ENCODE measurements at regions not wholly inside any gene's neighbourhood (a gene's known extent, or its start where the extent isn't known, plus 50 kb on each side); places are given as distances from the start of the nearest gene placed in this dataset.

DNA sequence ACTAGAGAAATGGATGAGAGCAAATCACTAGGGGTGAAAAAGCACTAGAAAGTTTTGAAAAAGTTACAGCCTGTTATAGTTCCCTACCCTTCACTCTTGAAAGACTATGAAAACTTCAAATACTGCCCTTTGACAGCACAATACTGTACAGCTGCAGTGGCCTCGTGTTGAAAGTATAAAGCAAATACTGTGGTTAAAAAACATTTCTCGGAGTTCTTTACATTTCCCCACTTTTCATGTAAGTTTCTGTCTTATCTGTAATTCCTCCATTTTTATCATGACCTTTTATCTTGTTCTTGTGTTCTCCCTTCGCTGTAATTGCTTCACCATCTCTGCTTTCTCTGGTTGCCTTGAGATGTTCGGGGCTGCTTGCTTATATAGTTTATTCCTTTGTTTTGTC is 423.8 kb upstream of the CFAP20DC start:
- no peaks in the 10 kb centered on the region for H3K4me1 ChIP-seq (ENCODE audit: insufficient read depth)
- intact Hi-C loops (cut with DNase I) = no loop called here
- WGBS, 3 donors = 31 to 49% (median 37%) methylated on average over 4 of the region's 4 CpGs
- TF ChIP-seq, protein P1, sequence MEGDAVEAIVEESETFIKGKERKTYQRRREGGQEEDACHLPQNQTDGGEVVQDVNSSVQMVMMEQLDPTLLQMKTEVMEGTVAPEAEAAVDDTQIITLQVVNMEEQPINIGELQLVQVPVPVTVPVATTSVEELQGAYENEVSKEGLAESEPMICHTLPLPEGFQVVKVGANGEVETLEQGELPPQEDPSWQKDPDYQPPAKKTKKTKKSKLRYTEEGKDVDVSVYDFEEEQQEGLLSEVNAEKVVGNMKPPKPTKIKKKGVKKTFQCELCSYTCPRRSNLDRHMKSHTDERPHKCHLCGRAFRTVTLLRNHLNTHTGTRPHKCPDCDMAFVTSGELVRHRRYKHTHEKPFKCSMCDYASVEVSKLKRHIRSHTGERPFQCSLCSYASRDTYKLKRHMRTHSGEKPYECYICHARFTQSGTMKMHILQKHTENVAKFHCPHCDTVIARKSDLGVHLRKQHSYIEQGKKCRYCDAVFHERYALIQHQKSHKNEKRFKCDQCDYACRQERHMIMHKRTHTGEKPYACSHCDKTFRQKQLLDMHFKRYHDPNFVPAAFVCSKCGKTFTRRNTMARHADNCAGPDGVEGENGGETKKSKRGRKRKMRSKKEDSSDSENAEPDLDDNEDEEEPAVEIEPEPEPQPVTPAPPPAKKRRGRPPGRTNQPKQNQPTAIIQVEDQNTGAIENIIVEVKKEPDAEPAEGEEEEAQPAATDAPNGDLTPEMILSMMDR (IDR thresholded peaks at IDR 0.05) = no peak
- no peak for TF ChIP-seq EP300 (IDR thresholded peaks at IDR 0.05)
- no peak for TF ChIP-seq POLR2A (IDR thresholded peaks at IDR 0.05)
- no peaks in the 10 kb centered on the region for H3K36me3 ChIP-seq
- no peak overlapping the region for H3K4me3 ChIP-seq
- DNase-seq = no peak
- H3K9me3 ChIP-seq = no peaks in the 10 kb centered on the region
- no peak overlapping the region for H3K27ac ChIP-seq
- H3K27me3 ChIP-seq = no peaks in the 10 kb centered on the region

DNA sequence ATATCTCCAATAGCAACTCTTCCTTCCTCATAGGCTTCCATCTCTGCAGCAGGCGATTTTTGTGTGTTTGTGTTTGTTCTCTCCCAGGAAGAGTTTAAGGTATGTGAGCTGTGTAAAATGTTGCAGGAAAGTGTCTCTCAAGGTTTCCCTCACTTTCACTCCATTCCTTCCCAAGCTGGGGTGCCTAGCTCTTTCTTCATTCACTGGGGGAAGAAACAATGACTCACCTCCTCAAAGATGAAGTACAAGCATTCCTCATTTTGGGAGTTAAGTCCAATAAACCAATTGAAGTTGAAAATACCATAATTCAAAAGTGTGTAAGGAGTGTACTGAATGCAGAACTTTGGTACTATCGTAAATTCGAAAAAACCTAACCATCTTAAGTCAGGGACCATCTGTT is 422.7 kb upstream of the CFAP20DC start:
- H3K4me1 ChIP-seq (ENCODE audit: insufficient read depth) = no peaks in the 10 kb centered on the region
- H3K27me3 ChIP-seq = no peaks in the 10 kb centered on the region
- TF ChIP-seq POLR2A (IDR thresholded peaks at IDR 0.05) = no peak
- TF ChIP-seq EP300 (IDR thresholded peaks at IDR 0.05) = no peak
- TF ChIP-seq, protein P1 (IDR thresholded peaks at IDR 0.05) = no peak
- intact Hi-C loops (cut with DNase I) = no loop called here
- no peaks in the 10 kb centered on the region for H3K9me3 ChIP-seq
- WGBS, 3 donors = 86 to 92% (median 89%) methylated on average over 3 of the region's 3 CpGs
- DNase-seq = no peak
- no peaks in the 10 kb centered on the region for H3K36me3 ChIP-seq
- no peak overlapping the region for H3K27ac ChIP-seq
- H3K4me3 ChIP-seq = no peak overlapping the region

DNA sequence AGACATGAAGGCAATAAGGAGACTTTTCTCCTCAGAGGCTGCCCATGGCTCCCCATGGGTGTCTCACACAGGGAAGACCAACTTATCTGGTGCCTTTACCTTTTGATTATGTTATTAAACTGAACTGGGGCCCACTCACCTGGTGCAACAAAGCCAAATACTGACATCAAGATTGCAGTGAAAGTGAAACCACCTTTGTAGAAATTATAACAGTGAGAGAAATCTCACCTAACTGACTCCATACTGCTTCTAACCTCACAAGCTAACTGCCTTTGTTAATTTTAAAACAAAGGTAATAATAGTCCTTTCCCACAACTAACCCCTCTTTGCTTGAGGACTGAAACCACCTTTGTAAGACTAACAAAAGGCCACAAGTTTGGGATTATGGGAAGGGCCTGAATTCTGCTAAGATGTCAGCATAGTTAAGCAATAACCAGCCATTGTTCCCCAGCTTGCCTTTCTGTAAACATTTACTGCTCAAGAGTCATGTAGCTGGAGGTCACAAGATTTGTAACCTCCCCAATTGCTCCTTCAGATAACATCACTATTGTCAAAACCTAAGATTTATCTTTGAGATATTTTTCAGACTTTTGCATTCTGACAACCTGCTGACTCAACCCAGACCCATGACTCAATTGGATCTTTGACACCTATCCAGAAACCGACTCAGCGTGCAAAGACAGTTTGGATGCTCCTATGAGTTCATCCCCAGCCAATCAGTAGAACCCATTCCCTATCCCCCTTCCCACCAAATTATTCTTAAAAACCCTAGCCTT is 420.3 kb upstream of the CFAP20DC start:
- Histone ChIP-seq H3K4me3 (no peak overlapping the region), H3K27me3 (no peaks in the 10 kb centered on the region), H3K27ac (no peak overlapping the region), H3K9me3 (no peaks in the 10 kb centered on the region), H3K36me3 (no peaks in the 10 kb centered on the region), H3K4me1 (ENCODE audit: insufficient read depth) (no peaks in the 10 kb centered on the region)
- intact Hi-C loops (cut with DNase I) = no loop called here
- TF ChIP-seq EP300 (IDR thresholded peaks at IDR 0.05) = no peak
- TF ChIP-seq, protein P1 (IDR thresholded peaks at IDR 0.05) = no peak
- TF ChIP-seq POLR2A (IDR thresholded peaks at IDR 0.05) = no peak
- 81 to 95% (median 90%) methylated on average over 2 of the region's 2 CpGs for WGBS, 3 donors
- no peak for DNase-seq

DNA sequence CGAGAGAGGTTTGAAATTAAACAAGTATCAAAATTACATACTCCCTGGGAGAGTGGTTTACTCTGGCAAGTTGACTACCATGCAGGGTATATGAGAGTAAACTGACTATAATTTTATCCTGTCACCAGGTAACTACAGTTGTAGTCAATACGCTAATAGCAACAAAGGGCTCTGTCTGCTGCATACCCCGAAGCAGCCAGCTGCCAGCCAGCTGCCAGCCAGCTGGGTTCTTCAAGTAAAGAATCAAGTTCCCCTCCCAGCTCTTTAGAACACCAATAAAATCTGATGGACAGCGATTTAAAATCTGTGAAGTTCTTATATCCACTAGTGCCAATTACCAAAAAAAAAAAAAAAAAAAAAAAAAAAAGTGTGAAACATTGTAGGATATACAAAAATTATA is 417.7 kb upstream of the CFAP20DC start:
- intact Hi-C loops (cut with DNase I) = no loop called here
- 71 to 73% (median 72%) methylated on average over 4 of the region's 4 CpGs for WGBS, 3 donors
- H3K9me3 ChIP-seq = no peaks in the 10 kb centered on the region
- TF ChIP-seq POLR2A (IDR thresholded peaks at IDR 0.05) = no peak
- TF ChIP-seq, protein P1 (IDR thresholded peaks at IDR 0.05) = no peak
- no peak for TF ChIP-seq EP300 (IDR thresholded peaks at IDR 0.05)
- H3K4me3 ChIP-seq = no peak overlapping the region
- H3K27ac ChIP-seq = no peak overlapping the region
- H3K27me3 ChIP-seq = no peaks in the 10 kb centered on the region
- no peak for DNase-seq
- H3K36me3 ChIP-seq = no peaks in the 10 kb centered on the region
- no peaks in the 10 kb centered on the region for H3K4me1 ChIP-seq (ENCODE audit: insufficient read depth)
